ENCODE measurements at regions not wholly inside any gene's neighbourhood (a gene's known extent, or its start where the extent isn't known, plus 50 kb on each side); places are given as distances from the start of the nearest gene placed in this dataset.

DNA sequence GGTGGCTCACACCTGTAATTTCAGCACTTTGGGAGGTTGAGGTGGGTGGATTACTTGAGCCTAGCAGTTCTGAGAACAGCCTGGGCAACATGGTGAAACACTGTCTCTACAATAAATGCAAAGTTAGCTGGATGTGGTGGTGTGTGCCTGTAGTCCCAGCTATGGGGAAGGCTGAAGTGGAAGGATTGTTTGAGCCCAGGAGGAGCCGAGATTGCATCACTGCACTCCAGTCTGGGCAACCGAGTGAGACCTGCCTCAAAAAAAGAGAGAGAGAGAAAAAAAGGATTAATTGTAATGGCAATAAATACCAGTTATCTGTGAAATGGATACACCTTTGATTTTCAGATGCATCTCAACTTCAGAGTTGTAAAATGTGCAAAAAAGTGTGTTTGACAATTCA lies 58.8 kb downstream of the SPRY1 start:
- no peak for DNase-seq (ENCODE audit: low read depth in 2 of 2)

DNA sequence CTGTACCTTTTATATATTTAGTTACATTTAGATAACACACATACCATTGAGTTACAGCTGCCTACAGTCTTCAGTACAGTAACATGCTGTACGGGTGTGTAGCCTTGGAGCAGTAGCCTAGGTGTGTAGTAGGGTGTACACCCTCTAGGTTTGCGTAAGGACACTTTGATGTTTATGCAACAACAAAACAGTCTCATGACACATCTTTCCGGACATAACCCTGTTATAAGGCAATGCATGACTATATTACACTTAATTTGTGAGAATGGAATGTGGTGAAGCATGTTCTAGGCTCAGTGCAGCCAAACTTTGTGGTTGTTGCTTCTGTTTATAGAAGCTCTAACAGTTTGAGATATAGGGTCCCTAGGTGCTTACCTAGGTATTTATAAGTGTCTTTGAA lies 65.4 kb downstream of the SPRY1 start:
- no peak for DNase-seq (ENCODE audit: low read depth in 2 of 2)

GRCh38 chr4:123463869-123464268 lies 67.3 kb downstream of the SPRY1 start:
- no peak for DNase-seq (ENCODE audit: low read depth in 2 of 2)

- no peak for DNase-seq (ENCODE audit: low read depth in 2 of 2)
Measured at GRCh38 chr4:123465416-123465815, 68.8 kb downstream of the SPRY1 start.

GRCh38 chr4:123466080-123466785 lies 69.6 kb downstream of the SPRY1 start:
- DNase-seq (ENCODE audit: low read depth in 2 of 2): no peak

DNA sequence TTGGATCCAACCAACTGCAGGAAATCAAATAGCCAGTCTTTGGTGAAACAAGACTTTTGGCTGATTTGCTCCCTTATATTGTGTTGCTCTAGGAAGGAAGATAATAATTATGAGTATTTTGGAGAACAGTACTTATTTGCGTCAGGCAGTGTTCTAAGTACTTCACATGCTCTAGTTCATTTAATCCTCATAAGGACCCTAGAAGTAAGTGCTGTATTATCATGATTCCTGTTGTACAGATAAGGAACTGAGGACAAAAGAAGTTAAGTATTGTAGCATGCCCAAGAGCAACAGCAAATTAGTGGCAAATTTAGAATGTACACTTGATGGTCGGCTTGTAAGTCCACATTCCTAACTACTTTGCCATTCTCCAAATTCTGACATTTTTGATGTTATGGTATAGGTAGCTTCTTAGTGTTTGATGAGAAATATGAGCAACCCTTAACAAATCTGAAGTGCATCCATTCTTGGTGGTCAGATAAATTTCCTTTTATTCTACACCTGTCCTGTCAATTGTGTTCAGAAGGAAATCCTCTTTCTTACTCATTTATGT lies 72.0 kb downstream of the SPRY1 start:
- DNase-seq (ENCODE audit: low read depth in 2 of 2): no peak

DNA sequence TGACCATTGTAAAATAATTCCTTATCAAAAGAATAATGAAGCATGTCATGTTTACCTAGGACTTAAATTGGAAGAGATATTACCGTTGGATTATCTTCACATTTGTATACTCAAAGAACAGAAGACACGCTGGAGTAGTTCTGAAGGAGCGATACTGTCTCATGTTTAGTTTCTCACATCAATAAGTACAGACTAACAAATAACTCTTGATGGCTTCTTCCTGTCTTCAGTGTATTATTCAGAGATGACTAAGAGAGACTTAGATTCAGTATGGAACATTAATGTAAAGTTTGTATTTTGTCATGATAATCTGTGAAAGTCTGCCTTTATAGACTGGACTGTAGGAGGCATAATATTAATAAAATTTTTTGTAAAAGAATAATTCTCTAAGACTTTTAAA lies 72.7 kb downstream of the SPRY1 start:
- DNase-seq (ENCODE audit: low read depth in 2 of 2): no peak

DNA sequence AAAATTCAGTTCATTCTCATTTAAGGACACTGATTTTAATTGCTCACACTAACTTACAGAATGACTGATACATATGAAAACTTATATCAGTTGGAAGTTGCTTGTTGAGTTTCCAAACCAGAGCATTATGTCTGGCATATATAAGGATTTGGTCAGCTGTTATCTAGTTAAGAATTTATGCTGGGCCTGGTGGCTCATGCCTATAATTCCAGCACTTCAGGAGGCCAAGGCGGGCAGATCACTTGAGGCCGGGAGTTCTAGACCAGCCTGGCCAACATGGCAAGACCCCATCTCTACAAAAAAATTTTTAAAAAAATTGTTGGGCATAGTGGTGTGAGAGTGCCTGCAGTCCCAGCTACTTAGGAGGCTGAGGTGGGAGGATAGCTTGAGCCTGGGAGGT lies 73.1 kb downstream of the SPRY1 start:
- DNase-seq (ENCODE audit: low read depth in 2 of 2): no peak

DNA sequence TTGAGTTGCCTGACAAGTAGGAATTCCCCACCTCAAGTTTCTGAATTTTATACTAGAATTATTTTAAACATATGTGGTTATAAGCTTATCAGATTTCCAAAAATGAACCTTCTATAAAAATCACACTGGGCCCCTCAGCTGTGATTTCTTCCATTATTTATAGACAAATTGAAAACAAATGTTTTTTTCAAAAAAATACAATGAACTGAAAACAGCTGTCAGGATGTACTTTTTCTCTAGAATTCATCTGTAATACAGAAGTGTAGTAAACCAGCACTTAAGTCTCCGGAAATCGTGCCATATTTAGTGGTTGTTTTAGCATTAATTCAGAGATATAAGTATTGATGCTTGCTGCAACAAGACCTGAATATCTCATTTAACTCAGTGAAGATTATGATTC lies 74.0 kb downstream of the SPRY1 start:
- no peak for DNase-seq (ENCODE audit: low read depth in 2 of 2)

GRCh38 chr4:123471655-123472369 lies 75.2 kb downstream of the SPRY1 start:
- no peak for DNase-seq (ENCODE audit: low read depth in 2 of 2)

DNA sequence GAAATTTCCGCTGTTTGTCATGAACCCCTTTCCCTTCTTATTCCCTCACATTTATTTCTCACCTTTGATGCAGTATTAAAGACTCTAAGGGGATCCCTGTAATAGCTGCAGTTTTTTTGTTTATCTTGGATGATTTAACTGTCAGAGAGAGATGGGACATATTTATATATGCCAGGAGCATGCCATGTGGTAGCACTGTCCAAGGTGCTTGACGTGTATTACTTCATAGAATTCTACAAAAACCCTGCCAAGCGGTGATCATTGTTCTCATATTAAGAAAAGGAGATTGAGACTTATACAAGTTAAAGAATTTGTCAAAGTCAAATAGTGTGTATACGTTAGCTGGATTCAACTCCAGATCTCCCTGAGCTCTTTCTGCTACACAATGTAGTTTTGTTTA lies 78.2 kb downstream of the SPRY1 start:
- no peak for DNase-seq (ENCODE audit: low read depth in 2 of 2)

GRCh38 chr4:123476089-123476488 lies 79.5 kb downstream of the SPRY1 start:
- no peak for DNase-seq (ENCODE audit: low read depth in 2 of 2)

DNA sequence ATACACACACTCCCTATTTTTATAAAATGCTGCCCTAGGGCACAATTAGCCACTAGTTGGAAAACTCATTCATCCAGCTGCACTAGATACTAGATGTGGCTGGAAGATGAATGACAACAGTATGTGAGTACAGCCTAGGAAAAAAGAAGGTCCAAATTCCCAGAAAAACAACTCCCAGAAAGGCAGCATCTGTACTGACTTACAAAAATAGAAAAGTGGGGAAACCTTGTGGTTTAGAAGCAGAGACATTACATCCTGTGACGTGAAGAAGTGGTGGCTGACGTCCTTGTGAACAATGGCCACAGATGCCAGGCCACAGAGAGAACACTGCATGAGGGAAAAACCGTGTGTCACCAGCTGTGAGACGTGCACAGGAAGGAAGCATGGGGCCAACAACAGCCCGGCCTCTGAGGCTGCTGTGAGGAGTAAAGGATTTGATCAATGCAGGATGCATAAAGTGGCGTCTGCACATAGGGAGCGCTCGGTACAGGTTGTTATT lies 81.2 kb downstream of the SPRY1 start:
- peak; percentile 36 to 43 for DNase-seq (ENCODE audit: low read depth in 2 of 2)

- DNase-seq (ENCODE audit: low read depth in 2 of 2): no peak
Measured at GRCh38 chr4:123478859-123479345, 82.3 kb downstream of the SPRY1 start.

DNA sequence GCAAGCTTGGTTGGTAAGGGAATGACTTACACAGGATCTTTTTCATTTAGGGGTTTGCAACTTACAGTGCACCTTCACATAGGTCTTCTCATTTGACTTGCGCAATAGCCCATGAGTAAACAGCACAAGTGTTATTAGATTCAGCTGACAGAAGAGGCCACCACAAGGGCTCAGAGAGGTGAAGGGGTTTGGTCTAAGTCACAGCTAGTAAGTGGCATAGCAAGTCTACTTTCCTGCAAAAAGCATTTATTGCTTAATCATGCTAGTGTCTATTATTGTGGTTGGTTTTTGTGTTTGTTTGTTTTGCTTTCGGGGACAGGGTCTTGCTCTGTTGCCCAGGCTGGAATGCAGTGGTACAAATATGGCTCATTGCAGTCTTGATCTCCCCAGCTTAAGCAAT lies 83.3 kb downstream of the SPRY1 start:
- no peak for DNase-seq (ENCODE audit: low read depth in 2 of 2)

DNA sequence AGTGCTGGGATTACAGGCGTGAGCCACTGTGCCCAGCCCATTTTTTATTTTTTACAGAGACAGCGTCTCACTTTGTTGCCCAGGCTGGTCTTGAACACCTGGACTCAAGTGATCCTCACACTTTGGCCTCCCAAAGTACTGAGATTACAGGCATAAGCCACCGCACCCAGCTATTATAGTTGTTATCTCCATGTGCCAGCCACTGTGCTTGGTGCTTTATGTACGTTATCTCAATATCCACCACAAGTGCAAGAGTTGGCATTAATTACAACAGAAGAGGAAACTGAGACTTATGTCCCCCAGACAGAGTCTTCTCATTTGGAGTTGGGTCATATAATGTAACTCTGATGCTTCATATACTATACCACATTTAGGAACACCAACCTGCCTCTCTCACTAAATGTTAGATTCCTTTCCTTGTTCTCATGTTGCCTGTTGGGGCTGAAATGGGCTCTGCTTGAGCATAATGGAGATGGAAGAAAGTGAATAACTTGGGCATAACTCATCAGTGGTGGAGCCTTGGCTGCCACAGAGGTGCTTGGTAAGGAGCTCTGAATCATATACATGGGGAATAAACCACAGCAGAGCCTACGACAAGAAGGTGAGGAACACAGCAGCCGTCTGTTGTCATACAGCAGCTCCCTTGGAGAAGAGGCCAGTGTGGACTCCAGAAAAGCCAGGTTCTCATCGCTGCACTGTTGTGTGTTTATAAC lies 84.3 kb downstream of the SPRY1 start:
- no peak for DNase-seq (ENCODE audit: low read depth in 2 of 2)

DNA sequence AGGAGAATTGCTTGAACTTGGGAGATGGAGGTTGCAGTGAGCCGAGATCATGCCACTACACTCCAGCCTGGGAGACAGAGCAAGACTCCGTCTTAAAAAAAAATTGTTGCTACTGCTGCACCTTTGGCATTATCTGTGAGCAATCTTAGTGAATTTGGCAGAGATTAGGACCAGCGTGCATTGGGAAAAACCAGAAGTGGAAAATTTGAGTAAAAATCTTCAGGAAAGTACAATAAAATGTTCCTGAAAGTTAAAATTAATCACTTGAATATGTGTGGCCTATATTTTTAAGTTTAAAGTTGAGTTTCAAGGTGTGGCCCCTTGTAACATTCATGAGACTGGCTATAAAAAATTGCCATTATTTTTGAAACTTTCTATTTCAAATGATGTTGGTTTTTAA lies 85.1 kb downstream of the SPRY1 start:
- DNase-seq (ENCODE audit: low read depth in 2 of 2): no peak

DNA sequence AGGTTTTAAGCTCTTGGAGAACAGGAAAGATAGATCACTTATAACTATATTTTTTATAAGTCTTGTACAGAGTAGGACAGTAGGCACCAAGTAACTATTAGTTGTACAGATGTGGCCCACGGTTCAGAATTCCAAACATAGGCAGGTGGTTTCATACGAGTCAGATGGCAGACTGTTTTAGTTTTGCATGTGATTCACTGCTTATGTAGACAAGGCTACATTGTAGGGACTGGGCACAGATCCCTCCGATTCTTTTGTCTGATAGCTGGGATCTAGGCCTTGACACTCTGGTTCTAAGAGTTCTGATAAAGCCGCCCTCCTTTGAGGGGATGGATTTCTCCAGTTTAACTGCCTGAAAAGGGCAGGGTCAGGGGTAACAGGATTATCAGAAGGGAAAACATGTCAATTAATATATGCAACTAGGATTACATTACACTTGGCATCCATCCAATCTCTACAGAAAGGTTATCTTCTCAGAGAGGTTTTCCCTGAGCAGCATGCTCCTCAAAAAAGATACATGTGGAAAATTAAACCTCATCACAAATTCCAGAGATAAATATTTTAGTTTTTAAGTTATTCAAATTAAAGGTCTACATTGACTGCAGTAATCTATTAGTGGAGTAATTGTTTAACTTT lies 87.8 kb downstream of the SPRY1 start:
- no peak for DNase-seq (ENCODE audit: low read depth in 2 of 2)

- DNase-seq (ENCODE audit: low read depth in 2 of 2): no peak
Measured at GRCh38 chr4:123485601-123486000, 89.0 kb downstream of the SPRY1 start.

- DNase-seq (ENCODE audit: low read depth in 2 of 2): no peak
Measured at GRCh38 chr4:123488916-123489315, 92.3 kb downstream of the SPRY1 start.

- DNase-seq (ENCODE audit: low read depth in 2 of 2): no peak
Measured at GRCh38 chr4:123495530-123495929, 98.9 kb downstream of the SPRY1 start.

GRCh38 chr4:123496421-123496820 lies 99.8 kb downstream of the SPRY1 start:
- no peak for DNase-seq (ENCODE audit: low read depth in 2 of 2)
